H1 (cell line): ENCODE measurements at regions not wholly inside any gene's neighbourhood (a gene's known extent, or its start where the extent isn't known, plus 50 kb on each side); places are given as distances from the start of the nearest gene placed in this dataset.

Experiments used
- CTCF ChIA-PET: fragments of 300-600 bp; sonication (Branson Sonifier 250); formaldehyde crosslinking; loops from one replicate; lab custom pipeline; 2021; ENCODE audit not compliant: partially characterized antibody; lab: Charles Lee
- POLR2A ChIA-PET: fragments of 300-600 bp; sonication (Branson Sonifier 250); formaldehyde crosslinking; loops from one replicate; lab custom pipeline; 2021; ENCODE audit warnings: inconsistent platforms; ENCODE audit not compliant: partially characterized antibody; lab: Charles Lee
- DNase-seq, 2 experiments: peaks; one replicate each; pipeline versions ENCODE4 v3.0.0 to v3.0.0-alpha.2; 2010 to 2022; ENCODE audit warnings: low spot score in 2 of 2, low read depth in 1 of 2, mixed read lengths in 1 of 2
- FAIRE-seq: peaks from 2 replicates; lab custom pipeline; 2011; peaks lifted over from hg19 to GRCh38; lab: Jason Lieb, UNC
- H2AFZ ChIP-seq: 2 replicates; pipeline ENCODE4 v1.8.1; 2012; ENCODE audit warnings: low read length, inconsistent platforms
- H2AK5ac ChIP-seq: 2 replicates; pipeline ENCODE4 v1.6.1; 2013; ENCODE audit warnings: low read depth, low read length
- H2BK120ac ChIP-seq: replicated peaks from 2 replicates; pipeline ENCODE3; 2013; ENCODE audit warnings: low read depth, low read length, inconsistent platforms
- H2BK12ac ChIP-seq: 2 replicates; pipeline ENCODE4 v1.6.1; 2013; ENCODE audit warnings: low read depth, low read length
- H2BK15ac ChIP-seq: 2 replicates; pipeline ENCODE4 v1.6.1; 2013; ENCODE audit warnings: low read length
- H2BK20ac ChIP-seq: 2 replicates; pipeline ENCODE4 v1.6.1; 2013; ENCODE audit warnings: low read length
- H2BK5ac ChIP-seq: 2 replicates; pipeline ENCODE4 v1.6.1; 2013; ENCODE audit warnings: low read depth, low read length
- H3K14ac ChIP-seq: 2 replicates; pipeline ENCODE4 v1.6.1; 2013; ENCODE audit warnings: inconsistent platforms; ENCODE audit not compliant: insufficient read length
- H3K18ac ChIP-seq: 2 replicates; pipeline ENCODE4 v1.6.1; 2013; ENCODE audit warnings: low read length; ENCODE audit errors: extremely low read depth
- H3K23ac ChIP-seq: 2 replicates; pipeline ENCODE4 v1.6.1; 2013; ENCODE audit warnings: inconsistent platforms; ENCODE audit not compliant: insufficient read length
- H3K23me2 ChIP-seq: 2 replicates; pipeline ENCODE4 v1.6.1; 2013; ENCODE audit warnings: low read depth, low read length
- H3K27ac ChIP-seq: 2 replicates; pipeline ENCODE4 v1.6.1; 2011; ENCODE audit warnings: low read depth, low read length, inconsistent platforms
- H3K27me3 ChIP-seq, 4 experiments: replicated peaks in 1 of 4; 1 replicate in 1 of 4; 2 replicates in 3 of 4; pipeline versions ENCODE4 v1.6.1 to v1.8.1; 2011 to 2013; ENCODE audit warnings: low read length in 3 of 4, mild to moderate bottlenecking in 3 of 4, inconsistent platforms in 2 of 4, mixed read lengths in 2 of 4, moderate library complexity in 1 of 4; ENCODE audit not compliant: control insufficient read depth in 3 of 4, insufficient read depth in 3 of 4; ENCODE audit errors: extremely low read depth in 1 of 4
- H3K36me3 ChIP-seq, 4 experiments: 2 replicates each; pipeline versions ENCODE4 v1.6.1 to v1.8.1; 2011 to 2013; ENCODE audit warnings: mild to moderate bottlenecking in 4 of 4, low read length in 3 of 4, moderate library complexity in 2 of 4, control low read depth in 1 of 4, inconsistent platforms in 1 of 4; ENCODE audit not compliant: insufficient read depth in 4 of 4, control insufficient read depth in 2 of 4
- H3K4ac ChIP-seq: replicated peaks from 2 replicates; pipeline ENCODE3; 2013; ENCODE audit warnings: low read length, low read depth, mixed read lengths, inconsistent platforms; ENCODE audit not compliant: insufficient read length
- H3K4me1 ChIP-seq, 4 experiments: replicated peaks in 1 of 4; 1 replicate in 1 of 4; 2 replicates in 3 of 4; pipeline versions ENCODE4 v1.6.1 to v1.8.1; 2011 to 2013; ENCODE audit warnings: low read length in 3 of 4, inconsistent platforms in 2 of 4, mixed read lengths in 1 of 4; ENCODE audit not compliant: insufficient read depth in 4 of 4, control insufficient read depth in 3 of 4
- H3K4me2 ChIP-seq, 2 experiments: 2 replicates each; pipeline versions ENCODE4 v1.6.1 to v1.8.1; 2011 to 2013; ENCODE audit warnings: low read depth in 2 of 2, low read length in 2 of 2, control low read depth in 1 of 2, inconsistent platforms in 1 of 2, mild to moderate bottlenecking in 1 of 2; ENCODE audit not compliant: insufficient read depth in 1 of 2
- H3K4me3 ChIP-seq, 4 experiments: fragments of 200-600, 300-600 bp in 1 of 4; sonication (generic), shearing (Covaris generic), sonication (Bioruptor Twin) in 1 of 4; 2 replicates each; pipeline versions ENCODE4 v1.5.1 to v1.8.1; 2011 to 2016; ENCODE audit warnings: low read length in 4 of 4, low read depth in 3 of 4, control low read depth in 2 of 4, inconsistent platforms in 2 of 4, mild to moderate bottlenecking in 2 of 4, mixed read lengths in 1 of 4, moderate library complexity in 1 of 4; ENCODE audit not compliant: insufficient read depth in 2 of 4; ENCODE audit errors: extremely low read depth in 1 of 4
- H3K56ac ChIP-seq: replicated peaks from 2 replicates; pipeline ENCODE3; 2013; ENCODE audit warnings: low read depth, mild to moderate bottlenecking, mixed read lengths, low read length, inconsistent platforms; ENCODE audit not compliant: insufficient read length
- H3K79me1 ChIP-seq: 2 replicates; pipeline ENCODE4 v1.6.1; 2013; ENCODE audit warnings: low read depth, low read length, control low read depth
- H3K79me2 ChIP-seq, 2 experiments: 2 replicates each; pipeline versions ENCODE4 v1.6.1 to v1.8.1; 2012 to 2013; ENCODE audit warnings: low read length in 2 of 2, mild to moderate bottlenecking in 2 of 2, inconsistent platforms in 1 of 2; ENCODE audit not compliant: insufficient read depth in 2 of 2, control insufficient read depth in 1 of 2
- H3K9ac ChIP-seq, 4 experiments: replicated peaks in 1 of 4; 1 replicate in 1 of 4; 2 replicates in 3 of 4; pipeline versions ENCODE4 v1.6.1 to v1.8.1; 2011 to 2013; ENCODE audit warnings: low read depth in 3 of 4, low read length in 3 of 4, control low read depth in 2 of 4, mild to moderate bottlenecking in 2 of 4, moderate library complexity in 2 of 4, inconsistent platforms in 1 of 4; ENCODE audit errors: extremely low read depth in 1 of 4
- H3K9me3 ChIP-seq, 2 experiments: 2 replicates each; pipeline versions ENCODE4 v1.6.1 to v1.8.1; 2012 to 2013; ENCODE audit warnings: mild to moderate bottlenecking in 2 of 2, moderate library complexity in 2 of 2, control low read depth in 1 of 2, inconsistent platforms in 1 of 2, low read depth in 1 of 2, low read length in 1 of 2, mixed read lengths in 1 of 2; ENCODE audit not compliant: insufficient read depth in 2 of 2
- H4K20me1 ChIP-seq, 2 experiments: replicated peaks in 1 of 2; 2 replicates each; pipeline versions ENCODE3 to v1.8.1; 2011 to 2013; ENCODE audit warnings: inconsistent platforms in 2 of 2, low read length in 2 of 2, mild to moderate bottlenecking in 1 of 2; ENCODE audit not compliant: insufficient read depth in 2 of 2, control insufficient read depth in 1 of 2
- H4K5ac ChIP-seq: 2 replicates; pipeline ENCODE4 v1.6.1; 2013; ENCODE audit warnings: low read length, low read depth, mixed read lengths, inconsistent platforms; ENCODE audit not compliant: insufficient read length
- H4K8ac ChIP-seq: 2 replicates; pipeline ENCODE4 v1.8.0; 2013; ENCODE audit warnings: mild to moderate bottlenecking, moderate library complexity, low read length, inconsistent platforms; ENCODE audit not compliant: insufficient read depth; ENCODE audit errors: extremely low read depth
- H4K91ac ChIP-seq: replicated peaks from 2 replicates; pipeline ENCODE3; 2013; ENCODE audit warnings: low read length, mixed read lengths, inconsistent platforms; ENCODE audit not compliant: insufficient read length
- EGR1 ChIP-seq: IDR thresholded peaks from 2 replicates; pipeline ENCODE4 v1.6.1; 2011; ENCODE audit warnings: low read depth, low read length, borderline replicate concordance
- HDAC6 ChIP-seq: IDR thresholded peaks from one replicate; pipeline ENCODE4 v1.7.1; 2012; ENCODE audit warnings: low read depth, mild to moderate bottlenecking, inconsistent platforms, low read length, moderate library complexity
- POLR2AphosphoS5 ChIP-seq: IDR thresholded peaks from 2 replicates; pipeline ENCODE4 v1.6.1; 2011; ENCODE audit warnings: low read depth, low read length
- RNF2 ChIP-seq: fragments of 200-900, 300-1000 bp; sonication (generic); IDR thresholded peaks from 2 replicates; pipeline ENCODE4 v1.7.1; 2016; ENCODE audit warnings: borderline replicate concordance, low read depth, mild to moderate bottlenecking, antibody characterized with exemption, low read length; ENCODE audit not compliant: poor library complexity, severe bottlenecking; ENCODE audit errors: missing control alignments
- SAP30 ChIP-seq: fragments of 300-600 bp; sonication (generic); IDR thresholded peaks from 2 replicates; pipeline ENCODE4 v1.7.1; 2012; ENCODE audit warnings: low read length, moderate library complexity, mild to moderate bottlenecking, inconsistent platforms; ENCODE audit not compliant: insufficient read depth, insufficient replicate concordance
- SIRT6 ChIP-seq: IDR thresholded peaks from one replicate; pipeline ENCODE4 v1.7.1; 2012; ENCODE audit warnings: low read length, inconsistent platforms
- TAF1 ChIP-seq: IDR thresholded peaks from 2 replicates; pipeline ENCODE4 v1.6.1; 2011; ENCODE audit warnings: mild to moderate bottlenecking, low read depth, low read length
- WGBS, 2 experiments: shearing (Covaris generic) in 1 of 2; methylation state at CpG; one replicate each; pipeline versions ENCODE4 v1.1.6 to v1.1.7; 2013 to 2015; ENCODE audit warnings: low lambda C conversion rate in 2 of 2, mixed read lengths in 2 of 2, inconsistent platforms in 1 of 2, low coverage in 1 of 2, missing lambda C conversion rate in 1 of 2; ENCODE audit not compliant: insufficient replicate concordance in 2 of 2, insufficient coverage in 1 of 2, insufficient read length in 1 of 2; ENCODE audit errors: extremely low coverage in 1 of 2, missing lambda C conversion rate in 1 of 2; 5-methylcytosine and 5-hydroxymethylcytosine counted together

GRCh38 chr5:60330236-60330635, 369.7 kb downstream of the DEPDC1B start:
- Histone ChIP-seq H3K23me2 (no peaks in the 10 kb centered on the region), H4K20me1 (no peaks in the 10 kb centered on the region), H3K4ac (no peak overlapping the region), H4K5ac (no peak overlapping the region), H3K4me2 (no peak overlapping the region), H3K9me3 (no peaks in the 10 kb centered on the region), H2BK12ac (no peak overlapping the region), H2AFZ (no peak overlapping the region), H3K56ac (no peak overlapping the region), H3K14ac (no peak overlapping the region), H4K8ac (no peak overlapping the region), H3K4me1 (no peaks in the 10 kb centered on the region), H2BK15ac (no peak overlapping the region), H3K23ac (no peak overlapping the region), H3K36me3 (no peaks in the 10 kb centered on the region), H2BK120ac (no peak overlapping the region), H2BK20ac (no peak overlapping the region), H3K79me1 (no peaks in the 10 kb centered on the region), H3K27me3 (no peaks in the 10 kb centered on the region), H3K4me3 (no peak overlapping the region), H3K79me2 (no peaks in the 10 kb centered on the region), H3K18ac (no peak overlapping the region), H3K27ac (no peak overlapping the region), H2BK5ac (no peak overlapping the region), H3K9ac (no peak overlapping the region), H2AK5ac (no peak overlapping the region), H4K91ac (no peak overlapping the region)
- FAIRE-seq (no peak), DNase-seq (no peak)
- WGBS, 2 experiments, result 94% methylated on average over 3 of the region's 3 CpGs; no CpG with 5 or more reads in 1 of the 2 experiments
- POLR2A ChIA-PET, result no interaction called here
- CTCF ChIA-PET, result no interaction called here
- TF ChIP-seq SIRT6 (no peak), RNF2 (no peak), HDAC6 (no peak), SAP30 (no peak), TAF1 (no peak), POLR2AphosphoS5 (no peak), EGR1 (no peak)
